ENCODE measurements at regions not wholly inside any gene's neighbourhood (a gene's known extent, or its start where the extent isn't known, plus 50 kb on each side); places are given as distances from the start of the nearest gene placed in this dataset.

- TF ChIP-seq, protein P1, sequence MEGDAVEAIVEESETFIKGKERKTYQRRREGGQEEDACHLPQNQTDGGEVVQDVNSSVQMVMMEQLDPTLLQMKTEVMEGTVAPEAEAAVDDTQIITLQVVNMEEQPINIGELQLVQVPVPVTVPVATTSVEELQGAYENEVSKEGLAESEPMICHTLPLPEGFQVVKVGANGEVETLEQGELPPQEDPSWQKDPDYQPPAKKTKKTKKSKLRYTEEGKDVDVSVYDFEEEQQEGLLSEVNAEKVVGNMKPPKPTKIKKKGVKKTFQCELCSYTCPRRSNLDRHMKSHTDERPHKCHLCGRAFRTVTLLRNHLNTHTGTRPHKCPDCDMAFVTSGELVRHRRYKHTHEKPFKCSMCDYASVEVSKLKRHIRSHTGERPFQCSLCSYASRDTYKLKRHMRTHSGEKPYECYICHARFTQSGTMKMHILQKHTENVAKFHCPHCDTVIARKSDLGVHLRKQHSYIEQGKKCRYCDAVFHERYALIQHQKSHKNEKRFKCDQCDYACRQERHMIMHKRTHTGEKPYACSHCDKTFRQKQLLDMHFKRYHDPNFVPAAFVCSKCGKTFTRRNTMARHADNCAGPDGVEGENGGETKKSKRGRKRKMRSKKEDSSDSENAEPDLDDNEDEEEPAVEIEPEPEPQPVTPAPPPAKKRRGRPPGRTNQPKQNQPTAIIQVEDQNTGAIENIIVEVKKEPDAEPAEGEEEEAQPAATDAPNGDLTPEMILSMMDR (IDR thresholded peaks at IDR 0.05) = no peak
- no peak for TF ChIP-seq EZH2 (IDR thresholded peaks at IDR 0.05)
- TF ChIP-seq EZH2phosphoT487 (IDR thresholded peaks at IDR 0.05) = no peak
These were observed 1295.6 kb upstream of the CDH6 start for GRCh38 chr5:29897916-29898315.
